IPS-NIHi7 (cell line): ENCODE measurements at regions not wholly inside any gene's neighbourhood (a gene's known extent, or its start where the extent isn't known, plus 50 kb on each side); places are given as distances from the start of the nearest gene placed in this dataset.

Experiments used
- DNase-seq: peaks from one replicate; pipeline ENCODE4 v3.0.0; 2012; ENCODE audit warnings: mixed read lengths; ENCODE audit errors: extremely low spot score

- no peak for DNase-seq
These were observed 63.4 kb upstream of the NCOR2 start for GRCh38 chr12:124630791-124631313.

- DNase-seq = no peak
These were observed 62.5 kb upstream of the NCOR2 start for GRCh38 chr12:124629789-124630480.

GRCh38 chr12:124629117-124629516, 61.7 kb upstream of the NCOR2 start:
- no peak for DNase-seq

- DNase-seq = no peak
These were observed 60.5 kb upstream of the NCOR2 start for GRCh38 chr12:124627956-124628355.

- DNase-seq = no peak
These were observed 59.6 kb upstream of the NCOR2 start for GRCh38 chr12:124626971-124627411.

GRCh38 chr12:124625867-124626675, 58.7 kb upstream of the NCOR2 start:
- DNase-seq = no peak

- DNase-seq = no peak
These were observed 57.4 kb upstream of the NCOR2 start for GRCh38 chr12:124624823-124625222.

- no peak for DNase-seq
These were observed 56.1 kb upstream of the NCOR2 start for GRCh38 chr12:124623344-124624035.

- DNase-seq = no peak
These were observed 55.4 kb upstream of the NCOR2 start for GRCh38 chr12:124622764-124623163.

GRCh38 chr12:124622331-124622730, 54.9 kb upstream of the NCOR2 start:
- no peak for DNase-seq

GRCh38 chr12:124621296-124621660, 53.9 kb upstream of the NCOR2 start:
- DNase-seq = peak; percentile 53

- no peak for DNase-seq
These were observed 53.3 kb upstream of the NCOR2 start for GRCh38 chr12:124620606-124621295.

GRCh38 chr12:124618291-124618902, 51.0 kb upstream of the NCOR2 start:
- DNase-seq = no peak

GRCh38 chr12:124617615-124618014, 50.2 kb upstream of the NCOR2 start:
- no peak for DNase-seq
